Stimulated activated CD4-positive, alpha-beta T cell treated with anti-CD3 and anti-CD28 coated beads, Interleukin-2, amount 100 ng/mL, for 24 hours (primary cell): ENCODE measurements at regions not wholly inside any gene's neighbourhood (a gene's known extent, or its start where the extent isn't known, plus 50 kb on each side); places are given as distances from the start of the nearest gene placed in this dataset.
"Not testable (repeated sequence)": the region's sequence is repeated elsewhere in the genome, so short reads cannot be mapped to it uniquely, and the experiment has no call there.

Experiments
- DNase-seq, 2 donors: peaks; one replicate each; pipeline ENCODE4 v3.0.0-alpha.2; 2020

DNA sequence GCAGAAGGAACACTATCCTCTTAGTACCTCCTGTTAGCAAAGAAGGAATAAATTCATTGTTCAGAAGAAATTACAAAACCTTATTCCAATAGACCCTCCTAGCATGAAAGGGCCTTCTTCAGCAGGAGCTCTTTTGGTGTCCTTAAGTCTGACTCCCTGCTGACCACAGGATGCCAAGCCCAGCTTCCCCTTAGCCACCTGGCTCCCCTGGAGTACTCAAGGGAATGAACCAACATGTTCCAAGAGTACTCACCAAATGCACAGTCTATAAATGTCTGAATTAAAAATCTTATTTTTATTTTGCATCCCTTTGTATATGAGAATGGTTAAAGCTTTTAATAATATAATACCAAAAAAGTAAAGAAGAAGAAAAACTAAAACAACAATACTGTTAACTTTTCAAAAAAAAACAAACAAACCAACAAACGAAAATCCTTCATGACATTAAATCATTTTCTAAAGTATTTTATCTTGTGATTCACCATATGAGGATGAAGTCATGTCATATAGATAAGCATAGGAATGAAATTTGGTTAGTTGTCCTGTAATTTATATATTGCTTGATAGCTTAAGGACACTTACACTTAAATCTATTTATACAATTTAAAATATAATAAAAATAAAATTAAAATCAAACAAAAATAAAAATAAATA lies 1355.1 kb downstream of the HACE1 start:
- DNase-seq = no peak

GRCh38 chr6:103496588-103496987 lies 1363.1 kb downstream of the HACE1 start:
- DNase-seq = not testable (repeated sequence)

- no peak for DNase-seq
Measured at GRCh38 chr6:103456652-103457051, 1403.1 kb downstream of the HACE1 start.

DNA sequence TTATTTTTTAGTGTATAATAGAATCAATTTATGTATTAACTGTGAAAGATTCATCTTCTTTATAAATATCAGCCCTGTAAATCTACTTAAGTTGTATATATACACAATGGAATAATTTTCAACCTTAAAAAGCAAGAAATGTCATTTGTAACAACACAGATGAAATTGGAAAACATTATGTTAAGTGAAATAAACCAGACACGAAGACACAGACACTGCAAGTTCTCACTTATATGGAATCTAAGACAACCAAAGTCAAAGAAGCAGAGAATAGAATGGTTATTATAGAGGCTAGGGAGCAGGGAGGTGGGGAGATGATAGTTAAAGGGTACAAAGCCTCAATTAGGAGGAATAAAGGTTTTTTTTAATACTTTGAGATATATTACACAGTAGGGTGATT lies 1404.4 kb downstream of the HACE1 start:
- no peak for DNase-seq

DNA sequence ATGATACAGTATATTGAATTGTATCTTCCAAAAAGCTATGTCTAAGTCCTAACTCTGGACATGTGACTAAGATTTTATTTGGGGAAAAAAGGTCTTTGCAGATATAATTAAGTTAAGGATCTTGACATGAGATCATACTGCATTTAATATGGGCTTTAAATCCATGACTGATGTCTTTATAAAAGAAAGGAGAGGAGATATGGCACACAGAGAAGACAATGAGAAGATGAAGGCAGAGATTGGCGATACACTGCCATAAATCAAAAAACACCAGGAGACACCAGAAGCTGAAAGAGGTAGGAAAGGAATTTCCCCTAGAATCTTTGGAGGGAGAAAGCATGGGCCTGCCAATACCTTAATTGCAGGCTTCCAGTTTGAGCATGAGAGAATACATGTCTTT lies 1450.2 kb downstream of the HACE1 start:
- no peak for DNase-seq

GRCh38 chr6:103405321-103405720 lies 1454.4 kb downstream of the HACE1 start:
- no peak for DNase-seq

DNA sequence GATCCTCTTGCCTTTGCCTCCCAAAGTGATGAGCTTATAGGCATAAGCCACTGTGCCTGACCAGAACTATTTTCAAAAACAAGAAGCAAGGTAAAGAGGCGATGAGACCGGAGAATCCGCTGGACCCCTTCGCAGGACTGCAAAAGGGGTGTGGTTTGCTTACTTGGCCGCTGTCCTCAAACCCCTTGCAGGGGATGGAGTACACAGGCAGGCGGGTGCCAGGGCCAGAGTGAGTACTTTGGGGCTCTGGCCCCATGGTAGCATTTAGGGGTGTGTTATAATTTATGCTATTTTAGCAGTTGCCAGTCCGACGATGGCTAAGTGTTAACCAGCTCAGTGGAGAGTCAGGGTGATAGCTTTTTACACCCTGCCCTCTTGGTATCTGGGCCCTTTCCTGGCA lies 1454.9 kb downstream of the HACE1 start:
- DNase-seq = no peak

GRCh38 chr6:103396768-103397167 lies 1463.0 kb downstream of the HACE1 start:
- DNase-seq = no peak

DNA sequence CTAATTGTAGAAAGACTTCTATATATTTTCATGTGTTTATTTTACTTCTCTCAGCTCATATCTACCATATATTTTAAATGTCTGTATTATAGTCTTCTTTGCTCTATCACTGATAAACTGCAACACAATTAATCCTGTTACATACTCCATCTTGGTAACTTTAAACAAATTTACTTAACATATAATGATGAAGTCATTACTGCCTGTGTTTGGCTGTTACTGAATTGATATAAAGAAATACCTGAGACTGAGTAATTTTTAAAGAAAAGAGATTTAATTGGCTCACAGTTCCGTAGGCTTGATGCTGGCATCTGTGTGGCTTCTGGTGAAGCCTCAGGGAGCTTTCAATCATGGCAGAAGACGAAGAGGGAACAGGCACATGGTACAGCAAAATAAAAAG lies 1480.4 kb downstream of the HACE1 start:
- DNase-seq = no peak

DNA sequence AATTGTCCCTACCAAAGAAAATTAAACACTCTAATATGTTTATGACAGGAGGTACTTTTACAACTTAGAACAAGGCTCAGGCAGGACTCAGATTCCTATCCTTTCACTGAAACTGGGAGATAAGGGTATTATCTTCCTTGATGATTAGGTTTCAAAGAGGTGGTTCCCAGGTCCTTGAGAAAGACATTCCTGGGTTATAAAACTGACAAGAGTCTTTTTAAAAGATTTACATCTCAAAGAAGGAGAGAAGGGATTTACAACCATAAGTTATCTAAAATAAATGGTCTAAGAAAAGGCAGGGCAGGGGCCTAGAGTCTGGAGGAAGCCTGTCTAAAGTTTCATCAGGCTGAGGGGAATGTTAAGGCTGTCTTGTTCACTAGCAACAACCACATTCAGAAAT lies 1492.5 kb downstream of the HACE1 start:
- no peak for DNase-seq

- DNase-seq = no peak
Measured at GRCh38 chr6:103356531-103356930, 1503.2 kb downstream of the HACE1 start.

DNA sequence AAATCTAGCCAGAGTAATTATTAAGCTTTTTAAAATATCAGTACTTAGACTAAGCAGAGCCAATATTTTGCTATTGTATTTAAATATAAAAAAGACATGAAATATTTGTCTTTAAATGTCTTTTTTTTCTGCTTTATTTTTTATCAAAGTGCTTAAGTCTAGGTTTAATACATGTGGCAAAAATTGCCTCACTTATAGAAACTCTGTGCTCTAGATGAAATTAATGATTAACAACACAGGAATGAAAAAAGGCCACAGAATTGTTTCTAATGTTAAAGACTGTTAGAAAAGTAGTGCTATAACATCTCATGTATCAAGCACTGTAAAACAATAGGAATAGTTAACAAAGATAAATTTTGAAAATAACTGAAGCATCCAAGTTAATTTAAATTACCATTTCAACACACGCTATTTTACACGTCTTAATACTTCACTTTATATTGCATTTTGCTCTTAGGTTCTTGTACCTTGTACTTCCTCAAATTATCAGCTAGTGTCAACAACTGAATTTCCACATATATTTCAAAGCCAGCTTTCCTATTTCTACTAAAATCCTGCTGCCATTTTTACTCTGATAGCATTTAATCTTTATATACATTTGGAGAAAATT lies 1515.1 kb downstream of the HACE1 start:
- no peak for DNase-seq

- no peak for DNase-seq
Measured at GRCh38 chr6:103335412-103335811, 1524.3 kb downstream of the HACE1 start.

GRCh38 chr6:103326760-103327757 lies 1532.7 kb downstream of the HACE1 start:
- no peak for DNase-seq

DNA sequence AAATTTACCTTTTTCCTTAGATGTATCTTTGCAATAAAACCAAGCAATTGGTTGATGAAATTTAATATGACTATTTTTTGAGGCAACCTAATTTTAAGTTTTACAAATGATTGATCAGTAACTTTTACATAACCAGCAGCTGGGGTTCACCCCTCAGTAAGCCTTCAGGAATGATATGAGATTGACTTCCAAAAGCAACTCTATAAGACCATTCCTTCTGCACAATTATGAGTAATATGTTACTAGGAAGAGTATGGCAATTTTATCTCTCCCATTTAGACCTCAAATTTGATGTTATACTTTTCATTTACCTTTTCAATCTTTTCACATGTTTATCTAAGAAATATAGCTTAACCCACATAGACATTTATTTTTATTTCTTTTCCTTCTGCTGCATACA lies 1546.3 kb downstream of the HACE1 start:
- no peak for DNase-seq

DNA sequence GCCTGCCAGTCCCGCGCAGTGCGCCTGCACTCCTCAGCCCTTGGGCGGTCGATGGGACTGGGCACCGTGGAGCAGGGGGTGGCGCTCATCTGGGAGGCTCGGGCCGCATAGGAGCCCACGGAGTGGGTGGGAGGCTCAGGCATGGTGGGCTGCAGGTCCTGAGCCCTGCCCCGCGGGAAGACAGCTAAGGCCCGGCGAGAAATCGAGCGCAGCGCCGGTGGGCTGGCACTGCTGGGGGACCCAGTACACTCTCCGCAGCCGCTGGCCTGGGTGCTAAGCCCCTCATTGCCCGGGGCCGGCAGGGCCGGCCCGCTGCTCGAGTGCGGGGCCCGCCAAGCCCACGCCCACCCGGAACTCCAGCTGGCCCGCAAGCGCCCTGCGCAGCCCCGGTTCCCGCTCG lies 1565.3 kb downstream of the HACE1 start:
- not testable (repeated sequence) for DNase-seq

DNA sequence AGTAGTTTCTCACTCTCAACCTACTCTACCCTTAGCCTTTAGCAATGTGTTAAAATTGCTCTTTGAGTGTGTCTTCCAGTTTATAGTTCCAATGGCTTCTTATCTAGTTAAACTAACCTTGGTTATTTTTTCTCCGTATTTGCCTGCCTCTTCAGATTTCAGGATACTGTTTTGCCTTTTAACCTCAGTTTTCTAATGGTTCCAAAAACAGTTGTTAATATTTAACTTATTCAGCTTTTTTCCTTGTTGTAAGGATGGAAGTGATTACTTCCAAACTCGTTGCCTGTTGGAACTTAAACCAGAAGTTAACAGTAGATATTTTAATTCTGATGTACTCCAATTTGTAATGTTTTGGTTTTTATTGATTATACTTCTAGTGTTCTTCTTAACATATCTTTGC lies 1574.9 kb downstream of the HACE1 start:
- no peak for DNase-seq

DNA sequence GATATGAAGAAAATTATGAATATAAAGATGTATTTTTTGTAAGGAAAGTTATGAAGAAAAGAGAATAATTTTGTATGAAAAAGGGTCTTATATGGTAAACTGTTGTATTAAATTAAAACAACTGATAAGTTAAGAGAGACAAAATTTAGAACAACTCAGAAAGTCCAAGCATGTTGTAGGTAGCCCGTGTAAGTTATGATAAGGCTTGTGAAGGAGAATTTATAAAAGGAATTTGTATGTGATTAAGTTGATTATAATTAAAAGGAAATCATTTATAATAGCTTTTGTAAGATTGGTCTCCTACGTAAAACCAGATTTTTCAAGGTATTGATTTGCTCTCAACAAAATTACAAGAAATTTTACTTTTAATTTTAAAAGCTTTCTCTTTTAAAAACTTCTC lies 1579.3 kb downstream of the HACE1 start:
- DNase-seq = no peak

- no peak for DNase-seq
Measured at GRCh38 chr6:103277936-103278335, 1581.8 kb downstream of the HACE1 start.

DNA sequence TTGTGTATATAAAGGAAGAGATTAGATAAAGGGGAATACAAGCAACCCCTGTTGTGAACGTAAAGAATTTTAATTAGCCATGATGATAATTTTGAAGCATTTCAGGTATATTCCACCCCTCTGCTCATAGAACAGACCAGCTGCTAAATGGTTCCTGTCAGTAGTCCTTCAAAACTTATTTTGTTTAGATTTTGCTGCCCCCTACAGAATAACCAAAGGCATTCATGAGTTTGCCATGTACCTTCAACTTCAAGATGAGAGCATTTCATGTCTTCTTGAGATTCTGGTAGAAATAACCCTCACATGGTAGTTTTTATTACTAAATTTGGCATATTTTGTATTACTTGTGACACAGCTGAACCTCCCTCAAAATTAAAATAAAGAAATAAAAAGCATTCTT lies 1586.7 kb downstream of the HACE1 start:
- no peak for DNase-seq

DNA sequence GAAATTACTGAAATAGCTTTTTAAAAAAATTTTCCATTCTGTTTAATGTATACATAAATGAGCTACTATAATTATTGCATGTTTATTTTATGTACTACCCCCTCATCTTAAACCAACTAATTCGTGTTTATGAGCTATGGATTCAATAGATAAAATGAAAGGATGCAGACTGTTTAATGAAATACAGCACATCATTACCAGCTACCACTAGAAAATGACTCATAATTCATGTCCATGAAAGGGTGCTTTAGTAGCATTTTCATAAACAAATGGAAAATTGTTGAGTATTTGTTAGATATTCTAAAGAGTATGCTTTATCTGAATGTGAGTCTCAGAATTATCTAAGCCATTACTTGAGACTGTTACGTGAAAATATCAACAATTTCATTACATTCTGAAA lies 1590.1 kb downstream of the HACE1 start:
- DNase-seq = no peak

GRCh38 chr6:103268335-103268734 lies 1591.4 kb downstream of the HACE1 start:
- no peak for DNase-seq

GRCh38 chr6:103264020-103264419 lies 1595.7 kb downstream of the HACE1 start:
- DNase-seq = no peak

DNA sequence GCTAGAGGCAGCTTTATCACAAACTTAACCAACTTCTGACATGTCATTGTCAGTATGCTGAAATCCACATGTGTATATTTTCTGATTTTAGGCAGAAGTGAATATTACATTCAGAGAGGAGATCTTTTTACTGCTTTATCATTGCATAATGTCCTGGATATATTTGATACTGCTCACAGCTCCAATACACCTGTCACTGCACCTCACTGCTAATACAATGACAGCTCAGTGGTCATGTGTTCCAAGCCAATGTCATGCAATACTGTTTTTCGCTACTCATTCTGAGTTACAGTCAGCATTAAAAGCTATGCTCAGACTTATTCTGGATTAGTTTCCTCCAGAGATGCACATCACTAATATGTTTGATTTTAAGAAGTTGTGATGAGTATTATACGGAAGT lies 1604.6 kb downstream of the HACE1 start:
- DNase-seq = no peak
